NCI-H446 (cell line): ENCODE measurements at regions not wholly inside any gene's neighbourhood (a gene's known extent, or its start where the extent isn't known, plus 50 kb on each side); places are given as distances from the start of the nearest gene placed in this dataset.

Experiments
- DNase-seq, 2 experiments: peaks; one replicate each; lab custom pipeline; 2025; lab: John Stamatoyannopoulos, UW

DNA sequence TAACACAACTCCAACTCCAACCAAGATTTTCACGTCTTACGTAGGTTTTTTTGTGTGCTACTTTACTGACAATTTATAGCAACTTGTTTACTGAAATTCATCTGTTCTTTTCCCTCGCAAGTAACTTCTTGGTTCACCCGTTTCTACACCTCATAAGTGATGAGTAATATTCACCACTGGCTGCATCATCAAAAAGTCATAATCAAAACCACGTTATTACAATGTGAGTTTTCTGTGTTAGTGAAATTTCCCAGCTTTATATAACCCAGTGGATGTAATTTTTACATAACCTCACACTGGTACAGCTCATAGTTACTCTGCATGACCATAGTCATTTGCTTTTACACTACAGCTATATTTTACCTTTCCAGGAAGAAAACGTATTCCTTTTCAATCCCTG lies 401.1 kb upstream of the LYPLAL1 start:
- DNase-seq = no peak

DNA sequence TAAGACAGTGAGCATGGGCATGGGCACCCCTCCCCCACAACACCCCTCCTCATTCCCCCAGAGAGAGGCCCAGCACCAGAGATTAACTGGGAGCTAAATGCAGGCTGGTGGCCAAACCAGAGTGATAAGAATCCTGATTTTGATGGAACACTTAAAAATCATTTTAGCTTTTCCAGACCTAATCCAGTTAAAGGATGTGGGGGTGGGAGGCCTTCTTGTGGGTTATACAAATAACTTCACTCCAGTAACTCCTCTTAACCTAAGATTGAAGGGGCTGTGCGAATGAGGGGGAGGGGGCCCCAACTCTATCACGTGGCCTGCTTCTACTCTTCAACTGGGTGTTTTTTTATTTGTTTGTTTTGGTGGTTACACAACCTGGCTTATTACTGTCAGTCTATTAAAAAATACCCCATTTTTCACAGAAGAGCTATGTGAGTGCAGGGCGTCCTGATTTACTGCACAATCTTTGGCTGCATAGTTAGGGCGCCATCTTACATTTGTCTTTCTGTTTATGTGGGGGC lies 398.1 kb upstream of the LYPLAL1 start:
- DNase-seq = no peak

- no peak for DNase-seq
Observed at GRCh38 chr1:218778257-218779126, 395.2 kb upstream of the LYPLAL1 start.

DNA sequence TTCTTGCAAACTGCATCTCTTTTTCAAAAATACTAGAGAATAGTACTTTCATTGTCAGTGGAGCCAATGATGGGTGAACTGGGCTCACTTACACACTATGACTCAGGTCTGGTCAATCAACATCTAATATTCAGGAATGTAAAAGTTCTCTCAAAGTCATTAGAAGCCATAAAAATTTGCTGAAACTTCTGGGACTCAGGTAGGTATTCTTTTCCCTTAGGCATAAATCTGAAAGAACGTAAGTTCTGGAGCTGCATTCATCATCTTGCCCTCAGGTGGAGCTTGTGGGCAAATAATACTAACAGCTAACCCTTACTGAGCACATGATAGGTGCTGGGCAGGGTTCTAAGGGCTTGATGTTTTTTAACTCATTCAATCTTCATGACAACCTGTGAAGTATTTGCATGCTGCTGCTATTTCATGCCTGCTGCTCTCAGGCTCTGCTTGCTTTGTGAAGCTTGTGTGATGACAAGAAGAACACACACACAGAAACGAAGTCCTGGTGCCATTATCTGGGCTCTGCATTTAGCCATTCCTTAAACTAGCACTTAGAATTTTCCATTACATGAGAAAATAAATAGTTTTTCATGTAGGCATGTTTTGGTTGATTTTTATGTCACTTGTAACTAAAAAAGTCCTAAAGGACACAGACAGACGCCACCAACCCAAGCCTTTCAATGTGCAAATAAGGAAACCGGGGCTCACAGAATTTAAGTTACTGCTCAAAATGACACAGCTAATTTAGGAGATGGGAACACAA lies 394.2 kb upstream of the LYPLAL1 start:
- no peak for DNase-seq

- DNase-seq = no peak
Observed at GRCh38 chr1:218783131-218783530, 390.5 kb upstream of the LYPLAL1 start.

DNA sequence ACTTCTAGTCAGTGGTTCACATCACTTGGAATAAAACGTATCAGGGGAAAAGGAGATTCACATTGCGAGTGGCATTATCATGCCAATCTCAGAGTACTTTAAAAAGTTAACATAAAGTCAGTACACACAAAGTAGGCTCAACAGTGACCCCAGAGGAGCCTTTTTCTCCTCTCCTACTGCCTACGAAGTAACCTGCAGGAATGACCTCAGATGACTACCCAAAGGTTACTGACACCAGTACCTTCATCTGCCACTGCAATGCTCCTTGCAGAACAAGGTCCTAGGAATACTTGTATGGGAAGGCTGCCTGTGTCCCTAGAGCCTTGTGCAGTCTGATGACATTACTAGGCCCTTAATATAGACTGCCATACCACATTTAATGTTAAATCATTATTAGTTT lies 389.8 kb upstream of the LYPLAL1 start:
- DNase-seq = no peak

- DNase-seq = no peak
Observed at GRCh38 chr1:218785928-218786327, 387.8 kb upstream of the LYPLAL1 start.

- DNase-seq = no peak
Observed at GRCh38 chr1:218787826-218788225, 385.9 kb upstream of the LYPLAL1 start.

- no peak for DNase-seq
Observed at GRCh38 chr1:218796773-218797172, 376.9 kb upstream of the LYPLAL1 start.

DNA sequence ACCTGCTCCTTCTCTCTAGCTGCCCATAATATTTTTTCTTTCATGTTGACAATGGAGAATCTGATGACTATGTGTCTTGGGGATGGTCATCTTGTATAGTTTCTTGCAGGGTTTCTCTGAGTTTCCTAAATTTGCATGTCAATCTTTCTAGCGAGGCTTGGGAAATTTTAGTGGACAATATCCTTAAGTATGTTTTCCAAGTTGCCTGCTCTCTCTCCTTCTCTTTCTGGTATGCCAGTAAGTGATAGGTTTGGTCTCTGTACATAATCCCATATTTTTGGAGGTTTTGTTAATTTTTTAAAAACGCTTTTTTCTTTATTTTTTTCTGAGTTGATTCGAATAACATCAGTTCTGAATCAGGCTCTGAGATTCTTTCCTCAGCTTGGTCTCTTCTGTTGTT lies 370.9 kb upstream of the LYPLAL1 start:
- DNase-seq = no peak

- no peak for DNase-seq
Observed at GRCh38 chr1:218803351-218803997, 370.2 kb upstream of the LYPLAL1 start.

- DNase-seq = no peak
Observed at GRCh38 chr1:218804014-218804785, 369.5 kb upstream of the LYPLAL1 start.

- no peak for DNase-seq
Observed at GRCh38 chr1:218809061-218809460, 364.6 kb upstream of the LYPLAL1 start.

GRCh38 chr1:218809625-218810024 lies 364.1 kb upstream of the LYPLAL1 start:
- DNase-seq = no peak

DNA sequence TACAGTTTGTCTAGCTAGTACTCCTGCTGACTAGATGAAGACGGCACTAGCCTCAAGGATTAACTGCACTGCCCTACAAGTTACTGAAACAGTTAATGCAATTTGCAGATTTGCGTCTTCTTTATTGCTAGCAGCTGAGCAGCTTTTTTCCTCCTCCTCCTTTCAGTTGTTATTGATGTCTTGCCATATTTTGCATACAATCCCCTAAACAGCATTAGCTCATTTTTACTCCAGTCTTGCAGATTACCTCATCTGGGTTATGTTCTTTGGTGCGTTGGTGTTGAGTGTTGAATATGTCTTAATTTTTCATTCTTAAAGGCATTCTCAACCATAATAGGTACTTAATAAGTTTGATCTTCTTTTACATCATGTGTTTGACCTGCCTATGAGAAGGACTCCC lies 363.4 kb upstream of the LYPLAL1 start:
- no peak for DNase-seq

DNA sequence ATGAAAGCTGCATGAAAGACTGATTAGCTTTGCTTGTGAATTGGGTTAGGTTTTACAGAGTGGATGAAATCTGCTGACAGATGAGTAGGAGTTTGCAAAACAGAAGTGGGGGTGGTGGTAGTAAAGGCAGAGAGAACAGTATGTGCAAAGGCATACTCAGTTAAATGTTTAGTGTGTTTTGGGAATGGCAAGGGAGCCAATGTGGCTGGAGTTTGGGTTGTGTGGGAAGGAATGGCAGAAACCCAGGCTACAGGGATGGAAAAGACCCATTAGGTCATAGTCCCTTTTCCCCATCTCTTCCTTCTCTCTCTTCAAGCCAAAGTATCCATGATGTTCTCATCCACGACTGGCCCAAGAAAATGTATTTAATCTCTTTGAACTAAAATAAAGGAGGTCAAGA lies 362.2 kb upstream of the LYPLAL1 start:
- DNase-seq = no peak

DNA sequence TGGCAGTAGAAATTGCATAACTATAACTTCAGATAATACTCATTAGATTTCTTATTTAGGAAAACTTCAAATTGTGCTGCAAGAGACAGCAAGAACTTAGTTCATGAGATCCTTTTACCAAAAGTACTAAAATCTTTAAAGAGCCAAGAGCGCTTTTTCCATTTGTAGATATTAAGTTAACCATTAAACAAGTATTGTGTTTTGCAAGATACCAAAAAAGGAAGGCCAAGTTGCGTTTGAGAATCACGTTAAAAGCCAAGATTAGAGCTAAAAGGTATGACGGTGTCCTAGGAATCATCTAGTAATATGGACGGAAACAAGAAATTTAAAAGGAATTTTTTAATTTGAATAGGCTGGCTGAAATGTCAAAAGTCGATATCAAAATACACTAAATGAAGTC lies 361.3 kb upstream of the LYPLAL1 start:
- DNase-seq = no peak

GRCh38 chr1:218813237-218813636 lies 360.4 kb upstream of the LYPLAL1 start:
- DNase-seq = no peak

DNA sequence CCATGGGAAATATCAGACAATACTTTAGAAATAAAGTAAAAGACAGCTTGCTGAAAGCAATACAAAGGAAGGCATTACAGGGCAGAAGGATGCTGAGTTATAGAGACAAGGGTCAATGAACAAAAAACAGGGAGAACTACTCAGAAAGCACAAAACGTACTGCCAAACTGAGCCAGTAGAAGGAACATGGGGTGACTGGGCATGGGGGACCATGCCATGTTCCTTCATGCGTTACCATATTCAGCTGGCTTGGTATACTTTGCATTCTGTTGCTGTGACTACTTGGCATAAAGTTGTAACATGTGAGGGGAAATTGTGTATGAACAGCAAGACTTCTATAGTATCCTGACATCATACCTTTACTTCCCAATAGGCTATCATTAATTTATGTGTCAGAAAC lies 358.6 kb upstream of the LYPLAL1 start:
- no peak for DNase-seq

DNA sequence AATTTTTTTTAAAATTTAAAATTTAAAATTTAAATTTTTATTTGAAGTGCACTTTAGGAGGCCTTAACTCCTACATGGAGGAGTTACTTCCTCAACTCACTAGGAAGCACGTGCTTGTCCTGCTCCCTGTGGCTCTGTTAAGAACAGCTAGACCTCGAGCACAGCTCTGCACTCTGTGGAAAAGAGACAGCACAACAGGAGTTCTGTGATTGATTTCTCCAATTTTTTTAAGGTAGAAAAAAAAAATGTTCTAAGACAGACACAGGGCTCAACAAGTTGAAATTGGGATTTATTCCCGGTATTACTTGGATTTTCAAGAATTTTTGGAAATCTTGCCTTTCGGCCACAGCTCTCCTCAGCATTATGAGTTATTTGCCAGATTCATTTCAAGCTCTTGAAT lies 356.6 kb upstream of the LYPLAL1 start:
- no peak for DNase-seq

- no peak for DNase-seq
Observed at GRCh38 chr1:218817691-218818465, 355.8 kb upstream of the LYPLAL1 start.
